ENCODE measurements at regions not wholly inside any gene's neighbourhood (a gene's known extent, or its start where the extent isn't known, plus 50 kb on each side); places are given as distances from the start of the nearest gene placed in this dataset.

GRCh38 chr1:236334893-236335545 is 53.3 kb upstream of the ERO1B start:
- TF ChIP-seq CTCF (conservative IDR thresholded peaks at IDR 0.05; ENCODE audit: low read depth in 2 of 2) (no peak), POLR2AphosphoS5 (IDR thresholded peaks at IDR 0.05; ENCODE audit: low read depth) (no peak), EZH2phosphoT487 (IDR thresholded peaks at IDR 0.05; ENCODE audit: unreplicated experiment) (no peak), REST (IDR thresholded peaks at IDR 0.05; ENCODE audit: unreplicated experiment) (no peak), EZH2 (IDR thresholded peaks at IDR 0.05; ENCODE audit: low read depth, unreplicated experiment) (no peak)
